ENCODE measurements at regions not wholly inside any gene's neighbourhood (a gene's known extent, or its start where the extent isn't known, plus 50 kb on each side); places are given as distances from the start of the nearest gene placed in this dataset.

DNA sequence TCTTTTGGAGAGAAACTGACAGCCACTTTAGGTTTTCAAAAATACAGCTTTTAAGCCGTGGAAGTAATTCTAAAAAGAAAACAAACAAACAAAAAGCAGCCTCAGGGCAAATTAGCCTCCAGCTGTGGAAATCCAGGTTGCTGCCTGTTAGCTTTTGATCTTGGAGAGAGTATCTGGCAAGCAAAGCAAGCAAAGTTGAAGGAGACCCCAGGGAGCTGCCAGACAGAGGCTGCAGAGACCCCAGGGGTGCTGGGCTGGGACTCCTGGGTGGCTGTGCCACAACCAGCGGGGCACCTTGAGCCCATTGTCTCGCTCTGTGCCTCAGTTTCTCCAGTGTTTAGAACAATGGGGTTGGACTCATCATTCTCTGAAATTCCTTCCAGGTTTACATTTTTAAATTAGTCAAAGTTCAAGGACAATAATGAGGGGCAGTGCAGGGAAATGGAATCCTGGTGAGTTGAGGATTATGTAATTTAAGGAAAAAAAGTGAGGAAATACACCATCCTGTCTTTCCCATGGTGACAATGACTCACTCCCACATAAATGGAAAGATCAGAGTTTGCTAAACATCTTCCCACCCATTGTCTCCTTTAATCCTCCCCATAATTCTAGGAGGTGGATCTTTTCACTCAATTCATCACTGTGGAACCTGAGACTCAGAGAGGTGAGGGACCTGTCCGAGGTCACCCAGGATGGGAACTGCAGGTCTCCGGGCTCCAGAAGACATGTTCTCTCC lies 480.5 kb downstream of the MATN1 start:
- no peak for TF ChIP-seq POLR2A (IDR thresholded peaks at IDR 0.05; ENCODE audit: low read depth)
- TF ChIP-seq CTCF (IDR thresholded peaks at IDR 0.05), result no peak

All from esophagus muscularis mucosa (tissue), 3 donors.